Activated T-cell treated with anti-CD3 and anti-CD28 coated beads, Interleukin-2, amount 50 U/mL, for 72 hours (primary cell): ENCODE measurements at regions not wholly inside any gene's neighbourhood (a gene's known extent, or its start where the extent isn't known, plus 50 kb on each side); places are given as distances from the start of the nearest gene placed in this dataset.
"Not testable (repeated sequence)": the region's sequence is repeated elsewhere in the genome, so short reads cannot be mapped to it uniquely, and the experiment has no call there.

ENCODE experiments used
- ATAC-seq, 2 donors: fragments of 150-1000 bp; cut with Tn5 transposase; replicated peaks in 1 of 2; 2 replicates each; pipeline ENCODE4 v1.10.0; 2021; ENCODE audit warnings: moderate library complexity in 2 of 2, mild to moderate bottlenecking in 1 of 2
- DNase-seq, 2 donors: peaks; one replicate each; pipeline ENCODE4 v3.0.0; 2021 to 2022; ENCODE audit warnings: mixed read lengths in 1 of 2
- H3K27ac Mint-ChIP-seq: one replicate; pipeline ENCODE4 v1.8.0; 2022; ENCODE audit warnings: mild to moderate bottlenecking, moderate library complexity, mixed read lengths
- H3K27me3 Mint-ChIP-seq: one replicate; pipeline ENCODE4 v1.8.0; 2022; ENCODE audit warnings: low read depth, mixed read lengths
- H3K36me3 Mint-ChIP-seq, 2 donors: one replicate each; pipeline ENCODE4 v1.8.0; 2022; ENCODE audit warnings: mixed read lengths in 2 of 2, mild to moderate bottlenecking in 1 of 2; ENCODE audit not compliant: insufficient read depth in 2 of 2
- H3K4me1 Mint-ChIP-seq: one replicate; pipeline ENCODE4 v1.8.0; 2022; ENCODE audit warnings: low read depth, mixed read lengths
- H3K4me3 Mint-ChIP-seq, 2 donors: one replicate each; pipeline ENCODE4 v1.8.0; 2022; ENCODE audit warnings: mild to moderate bottlenecking in 2 of 2, mixed read lengths in 2 of 2, moderate library complexity in 2 of 2
- H3K9me3 Mint-ChIP-seq, 2 donors: one replicate each; pipeline ENCODE4 v1.8.0; 2022; ENCODE audit warnings: mixed read lengths in 2 of 2

- no peaks in the 10 kb centered on the region for H3K4me1 Mint-ChIP-seq
- no peak for ATAC-seq
- H3K36me3 Mint-ChIP-seq = no peaks in the 10 kb centered on the region
- H3K27ac Mint-ChIP-seq = no peak overlapping the region
- H3K27me3 Mint-ChIP-seq = no peaks in the 10 kb centered on the region
- DNase-seq = no peak
- no peak overlapping the region for H3K4me3 Mint-ChIP-seq
- no peaks in the 10 kb centered on the region for H3K9me3 Mint-ChIP-seq
These were observed 410.6 kb downstream of the PIK3C3 start for GRCh38 chr18:42365591-42365990.

- Mint-ChIP-seq H3K36me3 (no peaks in the 10 kb centered on the region), H3K4me1 (no peaks in the 10 kb centered on the region), H3K27ac (no peak overlapping the region), H3K4me3 (no peak overlapping the region), H3K9me3 (peaks cover 0 to 3% of the 10 kb centered on the region in 2 donors), H3K27me3 (no peaks in the 10 kb centered on the region)
- ATAC-seq (no peak), DNase-seq (no peak)
These were observed 418.6 kb downstream of the PIK3C3 start for GRCh38 chr18:42373584-42373983.

- Mint-ChIP-seq H3K4me1 (no peaks in the 10 kb centered on the region), H3K4me3 (no peak overlapping the region), H3K27me3 (no peaks in the 10 kb centered on the region), H3K27ac (no peak overlapping the region), H3K9me3 (peaks cover 0 to 5% of the 10 kb centered on the region in 2 donors), H3K36me3 (no peaks in the 10 kb centered on the region)
- ATAC-seq (no peak), DNase-seq (no peak)
These were observed 419.9 kb downstream of the PIK3C3 start for GRCh38 chr18:42374961-42375360.

- H3K4me3 Mint-ChIP-seq, H3K27ac Mint-ChIP-seq, H3K36me3 Mint-ChIP-seq, H3K27me3 Mint-ChIP-seq, H3K9me3 Mint-ChIP-seq, H3K4me1 Mint-ChIP-seq, DNase-seq, ATAC-seq: not testable (repeated sequence)
These were observed 423.8 kb downstream of the PIK3C3 start for GRCh38 chr18:42378854-42379253.

GRCh38 chr18:42381236-42381635, 426.2 kb downstream of the PIK3C3 start:
- not testable (repeated sequence) for H3K27me3 Mint-ChIP-seq, H3K4me3 Mint-ChIP-seq, ATAC-seq, H3K4me1 Mint-ChIP-seq, H3K9me3 Mint-ChIP-seq, H3K36me3 Mint-ChIP-seq, H3K27ac Mint-ChIP-seq, DNase-seq

GRCh38 chr18:42392416-42392815, 437.4 kb downstream of the PIK3C3 start:
- no peak overlapping the region for H3K27ac Mint-ChIP-seq
- ATAC-seq = no peak
- H3K4me3 Mint-ChIP-seq = no peak overlapping the region
- no peaks in the 10 kb centered on the region for H3K4me1 Mint-ChIP-seq
- no peaks in the 10 kb centered on the region for H3K27me3 Mint-ChIP-seq
- peaks cover 2 to 6% of the 10 kb centered on the region in 2 donors for H3K9me3 Mint-ChIP-seq
- H3K36me3 Mint-ChIP-seq = no peaks in the 10 kb centered on the region
- DNase-seq = no peak

- Mint-ChIP-seq H3K27me3 (no peaks in the 10 kb centered on the region), H3K27ac (no peak overlapping the region), H3K9me3 (peaks cover 2 to 6% of the 10 kb centered on the region in 2 donors), H3K4me1 (no peaks in the 10 kb centered on the region), H3K36me3 (no peaks in the 10 kb centered on the region), H3K4me3 (no peak overlapping the region)
- no peak for DNase-seq
- no peak for ATAC-seq
These were observed 437.9 kb downstream of the PIK3C3 start for GRCh38 chr18:42392926-42393325.

GRCh38 chr18:42394238-42394637, 439.2 kb downstream of the PIK3C3 start:
- no peak overlapping the region for H3K4me3 Mint-ChIP-seq
- H3K27me3 Mint-ChIP-seq = no peaks in the 10 kb centered on the region
- H3K4me1 Mint-ChIP-seq = no peaks in the 10 kb centered on the region
- no peak overlapping the region for H3K27ac Mint-ChIP-seq
- no peaks in the 10 kb centered on the region for H3K36me3 Mint-ChIP-seq
- no peak for DNase-seq
- peaks cover 2 to 5% of the 10 kb centered on the region in 2 donors for H3K9me3 Mint-ChIP-seq
- ATAC-seq = no peak

GRCh38 chr18:42401131-42401673, 446.2 kb downstream of the PIK3C3 start:
- Mint-ChIP-seq H3K27ac (no peak overlapping the region), H3K36me3 (no peaks in the 10 kb centered on the region), H3K4me1 (no peaks in the 10 kb centered on the region), H3K4me3 (no peak overlapping the region), H3K27me3 (no peaks in the 10 kb centered on the region), H3K9me3 (peaks cover 2 to 4% of the 10 kb centered on the region in 2 donors)
- DNase-seq (no peak), ATAC-seq (no peak)

GRCh38 chr18:42404151-42404550, 449.1 kb downstream of the PIK3C3 start:
- no peak for ATAC-seq
- Mint-ChIP-seq H3K36me3 (no peaks in the 10 kb centered on the region), H3K27ac (no peak overlapping the region), H3K4me1 (no peaks in the 10 kb centered on the region), H3K4me3 (no peak overlapping the region), H3K27me3 (no peaks in the 10 kb centered on the region), H3K9me3 (peaks cover 2 to 4% of the 10 kb centered on the region in 2 donors)
- no peak for DNase-seq

GRCh38 chr18:42409005-42409404, 454.0 kb downstream of the PIK3C3 start:
- no peak overlapping the region for H3K4me3 Mint-ChIP-seq
- DNase-seq (no peak), ATAC-seq (no peak)
- no peak overlapping the region for H3K27ac Mint-ChIP-seq
- peaks cover 10 to 12% of the 10 kb centered on the region in 2 donors for H3K9me3 Mint-ChIP-seq
- no peaks in the 10 kb centered on the region for H3K36me3 Mint-ChIP-seq
- H3K27me3 Mint-ChIP-seq = no peaks in the 10 kb centered on the region
- no peaks in the 10 kb centered on the region for H3K4me1 Mint-ChIP-seq

- DNase-seq (no peak), ATAC-seq (no peak)
- H3K4me3 Mint-ChIP-seq = no peak overlapping the region
- H3K27me3 Mint-ChIP-seq = no peaks in the 10 kb centered on the region
- H3K36me3 Mint-ChIP-seq = no peaks in the 10 kb centered on the region
- H3K27ac Mint-ChIP-seq = no peak overlapping the region
- no peaks in the 10 kb centered on the region for H3K4me1 Mint-ChIP-seq
- peaks cover 10% of the 10 kb centered on the region in 2 donors for H3K9me3 Mint-ChIP-seq
These were observed 457.2 kb downstream of the PIK3C3 start for GRCh38 chr18:42412281-42412680.

- H3K36me3 Mint-ChIP-seq = no peaks in the 10 kb centered on the region
- DNase-seq (no peak), ATAC-seq (no peak)
- H3K4me1 Mint-ChIP-seq = no peaks in the 10 kb centered on the region
- H3K9me3 Mint-ChIP-seq = peaks cover 8 to 10% of the 10 kb centered on the region in 2 donors
- no peaks in the 10 kb centered on the region for H3K27me3 Mint-ChIP-seq
- no peak overlapping the region for H3K27ac Mint-ChIP-seq
- H3K4me3 Mint-ChIP-seq = no peak overlapping the region
These were observed 457.9 kb downstream of the PIK3C3 start for GRCh38 chr18:42412896-42413295.

GRCh38 chr18:42413870-42414269, 458.8 kb downstream of the PIK3C3 start:
- ATAC-seq (no peak), DNase-seq (no peak)
- Mint-ChIP-seq H3K4me1 (no peaks in the 10 kb centered on the region), H3K9me3 (peaks cover 8 to 10% of the 10 kb centered on the region in 2 donors), H3K27me3 (no peaks in the 10 kb centered on the region), H3K36me3 (no peaks in the 10 kb centered on the region), H3K4me3 (no peak overlapping the region), H3K27ac (no peak overlapping the region)
